Astrocyte (in vitro differentiated cells and primary cell): ENCODE measurements at regions not wholly inside any gene's neighbourhood (a gene's known extent, or its start where the extent isn't known, plus 50 kb on each side); places are given as distances from the start of the nearest gene placed in this dataset.

Source experiments
- EZH2 ChIP-seq: IDR thresholded peaks from 2 replicates; pipeline ENCODE4 v1.6.1; 2012; ENCODE audit warnings: mild to moderate bottlenecking, low read length, inconsistent platforms; ENCODE audit not compliant: insufficient read depth
- TF ChIP-seq, protein P1 (sequence below): IDR thresholded peaks from 2 replicates; pipeline ENCODE4 v1.5.1; 2011; ENCODE audit warnings: low read depth, mild to moderate bottlenecking, inconsistent platforms, low read length, moderate library complexity; ENCODE audit not compliant: insufficient read depth

DNA sequence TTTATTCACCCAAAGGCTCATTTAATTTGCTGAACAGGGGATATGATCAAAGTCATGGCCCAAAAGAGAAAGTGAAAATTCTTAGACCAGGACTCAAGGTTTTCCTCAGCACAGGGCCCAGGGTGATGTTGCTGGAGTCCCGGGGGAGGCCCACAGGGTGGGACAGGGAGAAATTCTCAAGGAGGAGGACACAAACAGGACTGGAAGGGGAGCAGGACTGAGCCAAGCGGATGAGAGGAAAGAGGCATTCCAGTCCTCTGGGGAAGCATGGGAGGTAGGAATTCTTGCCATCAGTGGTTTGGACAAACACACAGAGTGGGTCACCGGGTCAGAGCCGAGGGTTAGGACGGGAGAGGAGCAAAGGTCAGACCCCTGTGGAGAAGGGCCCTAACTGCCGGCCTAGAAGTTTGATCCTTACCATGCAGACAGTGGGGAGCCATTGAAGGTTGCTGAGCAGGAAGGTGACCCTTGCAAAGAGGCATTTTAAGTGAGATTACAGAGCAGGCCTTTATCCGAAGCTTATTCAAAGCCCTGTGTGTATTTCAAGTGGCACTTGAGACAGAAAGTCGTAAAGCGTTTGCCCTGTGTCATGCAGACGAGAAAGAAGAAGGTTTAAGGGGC, 68.4 kb upstream of the PTGR2 start:
- TF ChIP-seq, protein P1, sequence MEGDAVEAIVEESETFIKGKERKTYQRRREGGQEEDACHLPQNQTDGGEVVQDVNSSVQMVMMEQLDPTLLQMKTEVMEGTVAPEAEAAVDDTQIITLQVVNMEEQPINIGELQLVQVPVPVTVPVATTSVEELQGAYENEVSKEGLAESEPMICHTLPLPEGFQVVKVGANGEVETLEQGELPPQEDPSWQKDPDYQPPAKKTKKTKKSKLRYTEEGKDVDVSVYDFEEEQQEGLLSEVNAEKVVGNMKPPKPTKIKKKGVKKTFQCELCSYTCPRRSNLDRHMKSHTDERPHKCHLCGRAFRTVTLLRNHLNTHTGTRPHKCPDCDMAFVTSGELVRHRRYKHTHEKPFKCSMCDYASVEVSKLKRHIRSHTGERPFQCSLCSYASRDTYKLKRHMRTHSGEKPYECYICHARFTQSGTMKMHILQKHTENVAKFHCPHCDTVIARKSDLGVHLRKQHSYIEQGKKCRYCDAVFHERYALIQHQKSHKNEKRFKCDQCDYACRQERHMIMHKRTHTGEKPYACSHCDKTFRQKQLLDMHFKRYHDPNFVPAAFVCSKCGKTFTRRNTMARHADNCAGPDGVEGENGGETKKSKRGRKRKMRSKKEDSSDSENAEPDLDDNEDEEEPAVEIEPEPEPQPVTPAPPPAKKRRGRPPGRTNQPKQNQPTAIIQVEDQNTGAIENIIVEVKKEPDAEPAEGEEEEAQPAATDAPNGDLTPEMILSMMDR: no peak
- no peak for TF ChIP-seq EZH2
